AG08395 (cell line): ENCODE measurements at regions not wholly inside any gene's neighbourhood (a gene's known extent, or its start where the extent isn't known, plus 50 kb on each side); places are given as distances from the start of the nearest gene placed in this dataset.
"Not testable (repeated sequence)": the region's sequence is repeated elsewhere in the genome, so short reads cannot be mapped to it uniquely, and the experiment has no call there.

Experiments used
- DNase-seq: peaks from one replicate; pipeline ENCODE4 v3.0.0; 2012; ENCODE audit warnings: mixed read lengths, low spot score

GRCh38 chr6:23511817-23512216 lies 614.2 kb upstream of the NRSN1 start:
- DNase-seq = no peak

GRCh38 chr6:23518294-23518693 lies 607.7 kb upstream of the NRSN1 start:
- no peak for DNase-seq

GRCh38 chr6:23522792-23523547 lies 603.0 kb upstream of the NRSN1 start:
- no peak for DNase-seq

- DNase-seq = no peak
Measured at GRCh38 chr6:23523771-23524170, 602.2 kb upstream of the NRSN1 start.

GRCh38 chr6:23524548-23524947 lies 601.5 kb upstream of the NRSN1 start:
- no peak for DNase-seq

GRCh38 chr6:23526526-23526925 lies 599.5 kb upstream of the NRSN1 start:
- no peak for DNase-seq

GRCh38 chr6:23529902-23530301 lies 596.1 kb upstream of the NRSN1 start:
- no peak for DNase-seq

- no peak for DNase-seq
Measured at GRCh38 chr6:23531666-23532065, 594.3 kb upstream of the NRSN1 start.

- no peak for DNase-seq
Measured at GRCh38 chr6:23532227-23532626, 593.8 kb upstream of the NRSN1 start.

GRCh38 chr6:23533311-23533710 lies 592.7 kb upstream of the NRSN1 start:
- DNase-seq = no peak

- DNase-seq = peak; percentile 5
Measured at GRCh38 chr6:23533944-23534343, 592.1 kb upstream of the NRSN1 start.

GRCh38 chr6:23534351-23534750 lies 591.7 kb upstream of the NRSN1 start:
- no peak for DNase-seq

GRCh38 chr6:23535101-23535500 lies 590.9 kb upstream of the NRSN1 start:
- DNase-seq = peak; percentile 23

GRCh38 chr6:23537828-23538227 lies 588.2 kb upstream of the NRSN1 start:
- no peak for DNase-seq

GRCh38 chr6:23547851-23548250 lies 578.2 kb upstream of the NRSN1 start:
- no peak for DNase-seq

- not testable (repeated sequence) for DNase-seq
Measured at GRCh38 chr6:23554953-23555352, 571.1 kb upstream of the NRSN1 start.

GRCh38 chr6:23559587-23560343 lies 566.2 kb upstream of the NRSN1 start:
- no peak for DNase-seq

- DNase-seq = no peak
Measured at GRCh38 chr6:23561732-23562131, 564.3 kb upstream of the NRSN1 start.

- no peak for DNase-seq
Measured at GRCh38 chr6:23562554-23562953, 563.5 kb upstream of the NRSN1 start.

- no peak for DNase-seq
Measured at GRCh38 chr6:23563323-23563722, 562.7 kb upstream of the NRSN1 start.

GRCh38 chr6:23566418-23566817 lies 559.6 kb upstream of the NRSN1 start:
- no peak for DNase-seq

- DNase-seq = no peak
Measured at GRCh38 chr6:23568292-23568691, 557.7 kb upstream of the NRSN1 start.

GRCh38 chr6:23584134-23584763 lies 541.8 kb upstream of the NRSN1 start:
- DNase-seq = no peak
